Fibroblast of peridontal ligament (primary cell): ENCODE measurements at regions not wholly inside any gene's neighbourhood (a gene's known extent, or its start where the extent isn't known, plus 50 kb on each side); places are given as distances from the start of the nearest gene placed in this dataset.
"Not testable (repeated sequence)": the region's sequence is repeated elsewhere in the genome, so short reads cannot be mapped to it uniquely, and the experiment has no call there.

ENCODE experiments used
- DNase-seq: peaks from one replicate; pipeline ENCODE4 v3.0.0-alpha.2; 2010; ENCODE audit errors: extremely low read depth

DNA sequence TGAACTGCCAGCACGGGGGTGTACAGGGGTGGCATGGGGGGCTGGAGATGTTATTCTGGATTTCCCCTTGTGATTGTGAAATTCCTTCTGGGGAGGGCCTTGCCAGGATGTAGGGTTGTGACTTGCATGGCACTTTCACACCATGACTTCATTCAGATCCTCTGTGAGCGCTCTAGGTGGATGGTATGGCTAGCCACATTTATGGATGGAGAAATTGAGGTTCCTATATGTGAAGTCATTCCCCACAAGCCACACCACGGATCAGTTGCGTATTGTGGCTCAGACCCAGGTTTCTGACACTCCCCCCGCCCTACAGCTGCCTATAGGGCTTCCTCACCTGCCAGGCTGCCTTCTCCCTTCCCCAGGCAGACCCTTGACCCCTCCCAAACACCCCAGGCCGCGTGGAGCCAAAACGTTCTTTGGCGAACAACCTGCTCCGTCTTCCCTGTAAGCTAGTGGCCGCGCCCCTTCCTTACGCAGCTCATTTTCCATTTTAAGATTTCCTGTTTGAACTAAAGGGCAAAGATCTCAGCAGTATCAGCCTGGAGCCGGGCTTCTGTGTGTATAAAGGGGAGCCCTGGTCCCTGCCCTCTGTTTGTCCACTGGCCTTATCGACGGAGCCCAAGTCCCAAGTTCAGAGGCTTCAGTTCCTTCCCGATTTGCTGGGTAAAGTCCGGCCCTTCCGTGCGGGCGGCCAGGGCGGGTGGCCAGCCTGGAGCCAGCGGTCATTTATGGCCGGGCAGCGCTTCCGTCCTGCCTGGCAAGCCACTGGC, 97.8 kb upstream of the KLF4 start:
- DNase-seq = no peak

DNA sequence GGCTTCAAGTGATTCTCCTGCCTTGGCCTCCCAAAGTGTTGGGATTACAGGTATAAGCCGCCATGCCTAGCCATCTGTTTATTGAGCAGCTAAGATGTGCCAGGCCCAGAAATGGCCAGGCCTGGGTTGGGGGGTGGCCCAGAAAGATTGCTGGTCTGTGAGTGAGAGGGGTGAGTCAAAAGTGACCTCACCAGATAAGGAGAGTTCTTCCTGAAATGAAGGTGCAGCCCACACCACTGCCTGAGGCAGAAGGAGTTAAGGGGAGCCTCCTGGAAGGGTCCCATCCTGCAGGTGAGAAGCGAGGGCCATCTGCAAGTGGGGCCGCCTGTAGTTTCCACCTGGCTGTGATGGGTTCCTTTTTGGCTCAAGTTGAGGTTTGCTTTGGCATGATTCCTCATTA, 96.9 kb upstream of the KLF4 start:
- no peak for DNase-seq

DNA sequence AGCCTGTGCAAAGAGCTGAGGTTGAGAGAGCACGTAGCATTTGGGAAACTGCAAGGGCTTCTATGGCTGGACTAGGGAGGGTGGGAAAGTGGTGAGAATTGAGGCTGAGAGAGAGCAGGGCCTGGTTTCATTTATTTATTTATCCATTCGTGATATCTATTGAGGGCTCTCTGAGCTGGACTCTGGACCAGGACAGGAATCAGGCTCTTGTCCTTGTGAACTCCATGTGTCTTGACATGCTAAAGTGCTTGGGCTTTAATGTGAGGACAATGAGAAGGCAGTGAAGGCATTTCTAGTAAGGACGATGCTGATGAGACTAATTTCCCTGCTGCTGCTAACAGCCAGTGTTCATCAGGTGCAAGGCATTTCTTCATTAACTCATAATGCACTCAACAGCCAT, 95.9 kb upstream of the KLF4 start:
- no peak for DNase-seq

DNA sequence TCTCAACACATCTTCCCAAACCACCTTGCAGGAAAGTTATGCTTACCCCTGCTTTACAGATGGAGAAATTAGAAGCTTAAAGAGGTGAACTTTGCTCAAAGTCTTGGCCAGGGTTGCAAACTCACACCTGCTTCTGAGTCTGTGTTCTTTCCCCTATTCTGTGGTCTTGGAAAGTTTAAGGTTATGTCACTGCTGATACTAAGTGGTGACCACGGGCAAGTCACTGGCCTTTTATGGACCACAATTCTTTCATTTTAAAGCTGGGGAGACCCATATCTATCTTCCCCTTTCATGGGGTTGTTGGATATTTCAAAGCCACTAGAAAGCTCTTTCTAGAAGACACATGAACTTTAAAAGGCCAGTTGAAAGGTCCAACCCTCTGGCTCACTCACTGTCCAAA, 95.4 kb upstream of the KLF4 start:
- no peak for DNase-seq

DNA sequence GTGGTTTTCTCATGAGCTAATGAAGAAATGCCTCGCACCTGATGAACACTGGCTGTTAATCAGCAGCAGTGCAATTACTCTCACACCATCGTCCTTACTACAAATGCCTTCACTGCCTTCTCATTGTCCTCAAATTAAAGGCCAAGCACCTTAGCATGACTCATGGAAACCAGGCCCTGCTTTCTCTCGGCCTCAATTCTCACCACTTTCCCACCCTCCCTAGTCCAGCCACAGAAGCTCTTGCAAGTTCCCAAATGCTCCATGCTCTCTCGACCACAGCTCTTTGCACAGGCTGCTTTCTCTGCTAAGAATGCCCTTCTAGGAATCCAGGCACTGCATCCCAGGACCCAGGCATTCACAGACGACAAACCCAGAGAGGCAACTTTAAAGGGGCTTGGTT, 94.6 kb upstream of the KLF4 start:
- no peak for DNase-seq

DNA sequence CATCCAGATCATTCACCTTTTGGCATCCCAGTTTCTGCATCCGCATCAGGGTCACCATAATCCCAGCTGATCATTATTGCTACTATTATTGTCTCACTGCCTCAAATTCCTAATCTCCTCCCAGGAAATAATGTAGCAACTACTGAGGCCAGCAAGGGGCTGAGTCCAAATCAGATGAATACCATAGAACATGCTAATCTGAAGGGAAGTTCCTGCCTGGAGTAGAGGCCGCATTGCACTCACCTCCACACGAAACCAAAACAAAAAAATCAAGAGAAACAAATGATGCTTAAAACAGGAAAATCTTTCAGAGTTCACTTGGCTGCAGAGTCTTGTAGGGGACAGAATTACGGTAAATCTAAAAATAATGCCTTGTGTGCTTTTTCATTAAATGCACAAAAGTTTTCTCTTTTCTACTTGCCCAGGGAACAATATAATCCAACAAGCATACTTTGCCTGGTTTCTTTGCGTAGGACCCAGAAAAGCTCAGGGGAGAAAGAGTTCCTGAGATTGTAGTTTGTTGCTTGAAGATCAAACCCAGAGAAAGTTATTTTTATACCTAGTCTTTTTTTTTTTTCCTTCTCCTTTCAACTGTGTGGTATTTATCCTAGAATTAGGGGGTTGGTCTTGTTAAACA, 87.7 kb upstream of the KLF4 start:
- no peak for DNase-seq

DNA sequence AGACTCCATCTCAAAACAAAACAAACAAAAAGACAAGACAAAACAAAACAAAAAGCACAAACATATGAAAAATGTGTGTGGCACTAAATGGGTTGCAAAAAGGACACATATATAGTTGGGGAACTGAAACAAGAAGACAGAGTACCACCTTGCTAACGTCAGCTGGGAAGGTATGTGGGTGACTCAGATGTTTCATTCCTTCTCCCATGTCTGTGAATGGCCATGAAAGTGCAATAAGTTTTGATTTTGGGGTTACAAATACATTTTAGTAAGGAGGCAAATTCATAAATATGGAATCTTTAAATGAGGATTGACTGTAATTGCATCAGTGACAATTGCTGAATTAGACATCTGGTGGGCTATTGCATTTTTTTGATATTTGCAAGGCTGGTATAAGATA, 81.6 kb upstream of the KLF4 start:
- no peak for DNase-seq

DNA sequence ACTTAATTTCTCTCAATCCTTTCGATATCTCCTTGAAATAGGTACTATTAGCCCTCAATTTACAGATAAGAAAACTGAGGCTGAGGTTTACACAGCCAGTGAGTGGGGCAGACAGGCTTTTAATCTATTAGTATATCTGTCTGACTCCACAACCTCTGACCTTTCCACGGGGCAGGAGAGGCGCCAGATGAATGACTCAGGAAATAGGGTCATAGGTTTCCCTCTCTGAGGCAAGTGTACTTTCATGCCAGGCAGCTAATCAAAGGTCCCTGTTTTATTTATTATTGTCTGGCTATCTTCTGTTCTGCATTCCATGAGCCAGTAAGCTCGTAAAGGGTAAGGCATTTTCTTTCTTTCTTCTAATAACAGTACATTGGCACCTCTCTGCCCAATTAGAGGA, 79.6 kb upstream of the KLF4 start:
- peak; percentile 27 for DNase-seq

DNA sequence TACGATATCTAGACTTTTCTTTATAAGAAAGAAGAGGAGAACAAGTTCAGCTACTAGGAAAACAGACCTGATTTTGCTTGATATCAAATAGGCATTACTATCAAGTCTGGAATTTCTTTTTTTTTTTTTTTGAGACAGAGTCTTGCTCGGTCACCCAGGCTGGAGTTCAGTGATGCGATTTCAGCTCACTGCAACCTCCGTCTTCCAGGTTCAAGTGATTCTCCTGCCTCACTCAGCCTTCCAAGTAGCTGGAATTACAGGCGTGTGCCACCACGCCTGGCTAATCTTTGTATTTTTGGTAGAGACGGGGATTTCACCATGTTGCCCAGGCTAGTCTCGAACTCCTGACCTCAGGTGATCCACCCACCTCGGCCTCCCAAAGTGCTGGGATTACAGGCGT, 78.8 kb upstream of the KLF4 start:
- DNase-seq = not testable (repeated sequence)

DNA sequence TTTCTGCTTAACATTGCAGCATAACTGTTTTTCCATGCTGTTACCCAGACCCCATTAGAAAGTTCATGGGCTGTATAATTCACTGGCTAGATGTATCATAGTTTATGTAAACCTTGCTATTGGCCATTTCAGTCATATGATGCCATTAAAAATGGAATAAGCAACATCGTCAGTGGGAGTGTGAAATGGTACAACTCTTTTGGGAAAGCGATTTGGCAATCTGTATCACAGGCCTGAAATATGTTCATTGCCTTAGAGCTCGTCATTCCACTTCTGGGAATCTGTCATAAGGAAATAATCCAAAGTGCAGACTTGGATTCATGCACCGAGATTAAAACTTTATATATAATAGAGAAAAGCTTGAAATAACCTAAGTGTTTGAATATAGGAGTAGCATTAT, 77.9 kb upstream of the KLF4 start:
- no peak for DNase-seq

DNA sequence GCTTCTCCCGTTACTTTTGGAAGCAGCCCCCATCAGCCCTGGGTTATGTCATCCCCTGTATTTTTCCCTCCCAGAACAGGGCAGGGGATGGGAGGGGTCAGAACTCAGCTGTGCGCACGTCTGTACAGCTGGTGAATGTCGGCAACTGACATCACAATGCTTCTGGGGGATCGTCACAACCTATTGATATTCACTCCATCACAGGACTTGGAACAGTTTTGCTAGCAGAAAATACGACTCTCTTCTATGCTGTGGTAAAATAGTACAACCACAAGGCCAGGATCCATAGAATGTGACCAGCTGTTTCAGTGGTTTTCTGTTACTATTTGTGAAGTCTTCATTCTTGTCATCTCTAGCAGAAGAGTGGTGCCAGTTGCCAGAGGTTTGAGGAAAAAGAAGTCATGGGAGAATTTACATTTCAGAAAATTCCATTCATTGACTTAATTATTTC, 77.1 kb upstream of the KLF4 start:
- DNase-seq = peak; percentile 88

DNA sequence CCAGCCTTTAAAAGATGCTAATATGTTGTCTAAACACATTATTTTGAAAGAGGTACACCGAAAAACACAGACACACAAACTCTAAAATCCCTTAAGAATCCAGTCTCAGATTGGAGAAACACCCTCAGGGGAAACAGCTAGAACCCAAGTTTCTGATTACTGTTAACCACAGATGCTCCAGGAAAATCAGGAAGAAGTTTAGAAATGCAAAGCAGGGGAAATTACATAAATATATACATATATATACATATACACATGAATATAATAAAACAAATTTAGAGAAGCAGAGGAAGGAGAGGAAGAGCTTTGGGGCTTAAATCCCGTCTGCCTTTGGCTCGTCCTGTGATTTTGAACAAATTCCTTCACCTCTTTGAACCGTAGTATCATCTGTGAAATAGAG, 73.2 kb upstream of the KLF4 start:
- no peak for DNase-seq

DNA sequence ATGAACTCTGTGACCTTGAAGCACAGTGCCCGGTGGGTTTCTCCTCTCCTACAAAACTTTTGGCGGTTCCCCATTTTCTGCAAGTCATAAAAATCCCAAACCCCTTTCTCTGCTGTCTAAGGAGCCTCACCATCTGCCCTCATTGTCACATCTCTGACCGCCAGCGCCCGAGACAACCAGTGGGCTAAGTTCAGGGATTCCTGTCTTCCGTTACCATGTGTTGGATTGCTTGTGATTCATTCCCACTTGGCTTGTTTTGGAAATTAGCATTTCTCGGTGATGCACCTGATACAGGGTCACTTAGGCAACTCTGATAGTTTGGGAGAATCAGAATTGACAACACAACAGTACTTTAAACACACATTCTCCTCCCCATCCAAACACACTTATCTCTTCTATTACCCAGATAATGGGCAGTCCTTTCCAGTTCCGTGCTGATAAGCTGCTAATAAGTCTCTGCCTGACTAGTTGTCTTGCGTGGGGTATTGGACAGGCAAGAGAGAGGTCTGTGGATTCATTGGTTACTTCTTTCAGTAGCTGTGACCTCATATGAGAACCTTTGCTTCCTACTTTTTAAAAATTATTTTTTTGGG, 70.0 kb upstream of the KLF4 start:
- no peak for DNase-seq

DNA sequence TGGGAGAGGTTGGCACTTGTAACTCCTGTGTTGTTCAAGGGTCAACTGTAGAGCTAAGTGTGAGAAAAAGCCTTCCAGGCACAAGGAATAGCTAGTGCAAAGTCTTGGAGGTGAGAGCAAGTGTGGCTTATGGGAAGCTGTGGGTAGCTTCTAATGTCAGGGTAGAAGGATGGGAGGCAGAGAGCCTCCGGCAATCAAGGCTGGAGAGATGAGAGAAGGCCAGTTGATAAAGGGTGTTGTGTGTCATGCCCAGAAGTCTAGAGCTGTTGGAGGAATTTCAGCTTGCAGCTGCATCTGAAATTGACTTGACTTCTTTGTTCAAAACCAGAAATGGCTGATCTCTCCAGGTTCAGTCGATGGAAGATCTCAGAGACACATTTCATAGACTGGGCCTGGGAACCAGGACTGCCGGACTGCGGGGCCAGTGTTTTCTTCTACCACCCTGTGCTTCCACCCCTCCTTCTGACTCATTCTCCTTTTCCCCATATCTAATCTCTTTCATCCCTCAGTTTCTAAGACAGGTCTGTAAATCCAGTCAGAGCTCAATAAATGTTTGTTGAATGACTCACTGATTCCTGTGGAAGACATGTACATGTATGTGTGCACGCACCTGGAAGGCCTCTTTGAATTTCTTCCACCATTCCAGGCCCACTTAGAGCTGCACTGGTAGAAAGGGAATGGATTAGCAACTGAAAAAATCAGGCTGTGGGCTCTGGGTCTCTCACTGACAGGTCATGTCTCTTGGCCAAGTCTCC, 67.8 kb upstream of the KLF4 start:
- DNase-seq = no peak

DNA sequence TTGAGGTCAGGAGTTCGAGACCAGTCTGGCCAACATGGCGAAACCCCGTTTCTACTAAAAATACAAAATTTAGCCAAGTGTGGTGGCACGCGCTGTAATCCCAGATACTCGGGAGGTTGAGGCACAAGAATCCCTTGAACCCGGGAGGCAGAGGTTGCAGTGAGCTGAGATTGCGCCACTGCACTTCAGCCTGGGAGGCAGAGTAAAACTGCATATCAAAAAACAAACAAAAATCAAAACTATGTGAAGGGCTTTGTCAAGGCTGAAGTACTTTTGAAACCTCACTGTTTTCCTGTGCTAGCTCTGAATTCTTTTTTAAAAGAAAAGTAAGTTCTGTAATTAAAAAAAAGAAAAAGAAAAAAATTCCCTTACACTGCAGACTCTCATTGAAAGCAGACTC, 65.1 kb upstream of the KLF4 start:
- peak; percentile 23 for DNase-seq

DNA sequence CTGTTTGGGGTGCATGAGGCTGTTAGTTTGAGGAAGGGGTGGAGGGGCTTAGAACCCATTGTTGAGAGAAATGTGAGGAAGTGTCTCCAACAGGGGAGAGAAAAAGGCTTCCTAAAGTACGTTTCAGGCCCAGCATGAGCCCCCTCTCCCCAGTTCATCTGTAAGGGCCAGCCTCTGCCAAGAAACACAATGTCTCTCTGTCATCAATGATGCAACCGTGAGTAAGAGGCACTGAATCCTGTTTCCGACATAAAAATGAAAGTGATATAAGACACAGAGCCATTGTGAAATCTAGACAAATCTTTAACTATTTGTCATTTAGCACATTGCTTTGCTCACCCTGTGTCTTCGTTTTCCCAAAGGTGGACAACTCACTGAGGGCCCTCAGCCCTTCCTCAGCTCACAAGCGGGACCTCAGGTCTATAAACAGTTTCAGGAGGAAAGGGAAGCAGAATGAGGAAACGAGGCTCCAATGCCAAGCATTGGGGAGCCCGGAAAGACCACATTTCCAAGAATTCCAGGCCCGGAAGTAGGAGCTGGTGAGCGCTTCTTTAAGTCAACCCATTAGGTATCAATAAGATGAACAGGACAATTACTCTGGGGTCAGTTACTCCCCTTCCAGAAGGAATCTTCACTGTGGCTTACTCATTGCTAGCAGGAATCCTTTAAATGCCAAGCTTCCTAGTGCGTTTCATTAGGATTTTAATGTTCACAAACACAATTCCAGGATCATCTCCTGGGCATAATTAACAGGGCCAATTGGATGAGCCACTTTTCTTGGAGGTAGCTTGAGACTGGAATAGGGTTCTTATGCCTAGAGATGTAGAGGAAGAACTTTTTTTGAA, 59.0 kb upstream of the KLF4 start:
- peak; percentile 98 for DNase-seq

DNA sequence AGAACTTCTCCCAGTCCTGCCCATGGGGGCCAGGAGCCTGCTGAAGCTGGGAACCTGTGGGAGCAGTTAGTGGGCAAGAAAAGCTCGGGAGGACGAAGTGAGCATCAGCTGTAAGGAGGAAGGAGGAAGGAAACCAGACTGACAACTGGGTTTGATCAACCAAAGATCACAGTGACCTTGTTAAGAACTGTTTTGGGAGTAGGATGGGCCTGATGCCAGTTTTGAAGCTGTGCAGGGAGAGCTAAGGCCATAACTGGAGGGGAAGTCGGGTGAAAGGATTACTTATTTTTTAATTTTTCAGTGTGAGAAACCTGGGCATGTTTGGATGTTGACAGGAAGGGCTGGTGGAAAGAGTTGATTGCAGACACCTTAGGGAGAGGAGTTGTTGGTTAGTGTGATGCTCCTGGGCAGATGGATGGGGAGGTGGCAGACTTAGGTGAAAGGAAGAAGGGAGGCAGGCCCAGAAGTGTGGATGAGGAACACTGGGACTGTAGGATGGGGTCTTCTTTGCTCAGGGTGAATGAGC, 58.3 kb upstream of the KLF4 start:
- DNase-seq = peak; percentile 35

DNA sequence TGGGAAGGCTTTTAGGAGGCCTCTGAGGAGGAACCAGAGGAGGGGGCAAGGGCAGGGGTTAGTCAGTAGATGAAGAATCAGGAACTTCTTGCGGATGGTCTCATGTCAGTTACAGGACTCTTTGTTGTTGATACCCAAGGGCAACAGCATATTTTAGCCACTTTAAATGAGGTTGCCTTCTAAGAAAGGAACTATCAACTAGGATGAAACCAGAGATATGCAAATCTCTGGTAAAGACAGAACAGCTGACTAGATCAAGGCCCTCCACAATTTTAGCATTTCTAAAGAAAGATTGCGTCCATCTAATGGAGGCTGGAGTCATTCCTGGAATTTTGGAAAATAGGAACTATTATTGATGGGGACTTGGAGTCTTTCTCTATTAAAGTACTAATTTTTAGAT, 57.7 kb upstream of the KLF4 start:
- DNase-seq = no peak

DNA sequence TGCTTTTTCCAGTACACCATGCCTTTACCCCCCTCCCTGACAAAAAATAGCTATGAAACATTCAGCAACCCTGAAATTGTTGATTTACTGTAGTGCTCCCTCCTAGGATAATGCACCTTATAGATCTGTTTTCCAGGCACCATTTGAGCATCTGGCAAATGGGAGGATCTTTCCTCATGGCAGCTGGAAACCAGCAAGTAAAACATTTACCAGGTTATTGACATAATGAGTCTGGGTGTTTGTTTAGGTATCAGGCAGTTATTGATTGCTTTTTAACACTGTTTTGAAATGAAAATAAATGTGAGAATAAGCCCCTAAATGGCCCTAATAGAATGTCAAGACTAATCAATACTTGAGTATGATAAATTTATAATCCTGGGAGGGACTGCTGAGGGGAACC, 57.3 kb upstream of the KLF4 start:
- DNase-seq = no peak

DNA sequence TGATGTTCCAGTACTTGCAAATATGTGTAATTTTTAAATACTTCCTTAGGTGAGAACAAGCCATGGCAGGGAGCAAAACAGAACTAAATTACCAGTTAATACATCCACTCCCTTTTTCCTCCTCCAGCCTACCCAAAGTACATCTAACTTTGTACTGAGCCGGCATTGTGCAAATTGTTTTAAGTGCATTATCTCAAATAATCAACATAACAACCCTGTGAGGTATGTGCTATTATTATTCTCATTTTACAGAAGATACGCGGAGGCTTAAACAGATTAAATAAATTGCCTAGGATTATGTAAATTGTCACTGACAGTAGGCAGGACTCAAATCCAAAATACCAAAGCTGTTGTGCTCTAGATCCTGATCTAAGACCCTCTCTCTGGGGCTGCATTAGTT, 55.5 kb upstream of the KLF4 start:
- DNase-seq = no peak

DNA sequence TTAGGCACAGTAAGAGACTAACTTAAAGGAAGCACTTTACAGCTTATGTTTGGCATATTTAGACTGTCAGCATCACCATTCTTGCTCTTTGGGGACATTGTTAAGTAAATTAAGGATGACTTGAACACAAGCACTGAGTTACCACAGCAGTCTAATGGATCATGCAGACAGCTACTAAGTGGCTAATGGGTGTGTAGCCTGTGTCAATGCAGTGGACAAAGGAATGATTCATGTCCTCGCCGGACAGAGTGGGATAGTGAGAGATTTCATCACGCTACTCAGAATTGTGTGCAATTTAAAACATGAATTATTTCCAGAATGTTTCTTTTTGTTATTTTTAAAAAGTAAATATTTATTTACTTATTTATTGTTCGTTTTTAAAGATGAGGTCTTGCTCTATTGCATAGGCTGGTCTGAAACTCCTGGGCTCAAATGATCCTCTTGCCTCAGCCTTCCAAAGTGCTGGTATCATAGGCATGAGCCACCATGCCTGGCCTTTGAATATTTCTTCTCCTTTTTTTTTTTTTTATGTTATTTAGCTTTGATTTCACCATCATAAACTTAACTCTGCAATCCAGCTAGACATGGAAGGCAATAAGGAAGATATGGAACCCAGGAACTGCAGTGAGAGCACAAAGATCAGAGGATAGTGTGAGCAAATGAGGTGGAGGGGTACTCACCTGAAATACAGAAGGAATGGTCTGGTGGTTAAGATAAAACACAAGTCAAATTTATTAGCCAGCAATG, 53.0 kb upstream of the KLF4 start:
- DNase-seq = no peak
